Head of caudate nucleus (tissue), 42 donors: ENCODE measurements at regions not wholly inside any gene's neighbourhood (a gene's known extent, or its start where the extent isn't known, plus 50 kb on each side); places are given as distances from the start of the nearest gene placed in this dataset.
"Not testable (repeated sequence)": the region's sequence is repeated elsewhere in the genome, so short reads cannot be mapped to it uniquely, and the experiment has no call there.

Source experiments
- DNase-seq, 42 donors: peaks; one replicate each; pipeline versions ENCODE4 v3.0.0 to v3.0.0-alpha.2; 2020 to 2021; ENCODE audit warnings: mixed read lengths in 7 of 42
- intact Hi-C: fragments of 100-400 bp; cut with DNase I; formaldehyde crosslinking; loops from one replicate; pipeline ENCODE4 v1.15.0; 2022

DNA sequence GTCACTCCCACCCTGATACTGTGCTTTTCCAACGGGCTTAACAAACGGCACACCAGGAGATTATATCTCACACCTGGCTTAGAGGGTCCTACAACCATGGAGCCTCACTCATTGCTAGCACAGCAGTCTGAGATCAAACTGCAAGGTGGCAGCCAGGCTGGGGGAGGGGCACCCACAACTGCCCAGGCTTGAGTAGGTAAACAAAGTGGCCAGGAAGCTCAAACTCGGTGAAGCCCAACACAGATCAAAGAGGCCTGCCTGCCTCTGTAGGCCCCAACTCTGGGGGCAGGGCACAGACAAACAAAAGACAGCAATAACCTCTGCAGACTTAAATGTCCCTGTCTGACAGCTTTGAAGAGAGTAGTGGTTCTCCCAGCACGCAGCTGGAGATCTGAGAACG is 1022.6 kb downstream of the RAB28 start:
- DNase-seq, intact Hi-C loops: not testable (repeated sequence)

DNA sequence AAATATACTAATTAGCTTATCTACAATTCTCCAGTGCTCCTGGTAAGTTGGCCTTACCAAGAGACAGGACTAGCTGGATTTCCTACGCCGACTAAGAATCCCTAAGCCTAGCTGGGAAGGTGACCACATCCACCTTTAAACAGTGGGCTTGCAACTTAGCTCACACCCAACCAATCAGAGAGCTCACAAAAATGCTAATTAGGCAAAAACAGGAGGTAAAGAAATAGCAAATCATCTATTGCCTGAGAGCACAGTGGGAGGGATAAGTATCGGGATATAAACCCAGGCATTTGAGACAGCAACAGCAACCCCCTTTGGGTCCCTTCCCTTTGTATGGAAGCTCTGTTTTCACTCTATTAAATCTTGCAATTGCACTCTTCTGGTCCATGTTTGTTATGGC is 1025.0 kb downstream of the RAB28 start:
- intact Hi-C loops, result no loop called here
- DNase-seq, result no peak

DNA sequence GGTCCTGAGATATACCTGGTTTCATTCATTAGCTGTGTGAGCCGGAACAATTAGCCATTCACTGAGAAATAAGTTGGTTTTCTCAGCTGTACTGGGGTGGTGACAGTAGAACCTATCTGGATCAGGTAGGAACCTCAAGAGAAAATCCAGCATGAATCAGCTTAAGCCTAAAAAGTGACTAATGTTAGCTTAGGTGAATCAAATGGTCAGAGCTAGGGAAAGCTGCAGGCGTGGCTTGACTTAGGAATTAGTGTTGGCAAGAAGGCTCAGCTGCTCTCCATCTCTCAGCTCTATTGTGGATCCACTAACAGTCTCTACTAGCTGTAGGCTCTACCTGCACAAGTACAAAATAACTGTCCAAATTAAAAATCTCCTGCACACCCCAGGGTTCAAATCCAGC is 1025.5 kb downstream of the RAB28 start:
- no peak for DNase-seq
- intact Hi-C loops, result no loop called here

DNA sequence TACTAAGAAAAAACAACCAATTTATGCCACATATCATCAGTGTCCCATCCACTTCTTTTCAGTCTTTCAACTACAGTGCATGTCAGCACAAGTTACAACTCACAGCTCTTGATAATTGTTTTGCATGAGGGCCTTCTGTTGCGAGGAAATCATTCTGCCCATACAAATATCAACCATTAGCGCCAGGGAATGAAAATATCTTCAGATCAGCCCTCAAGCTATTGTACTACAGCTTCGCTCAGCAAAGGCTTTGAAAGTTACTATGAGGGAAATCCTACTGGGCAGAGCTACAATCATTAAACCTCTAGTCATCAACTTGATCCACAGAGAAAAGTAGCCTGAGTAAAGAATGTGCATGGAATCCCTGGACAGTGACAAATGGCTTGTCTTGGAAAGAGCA is 1023.6 kb upstream of the HS3ST1 start:
- DNase-seq, result no peak
- intact Hi-C loops, result no loop called here

DNA sequence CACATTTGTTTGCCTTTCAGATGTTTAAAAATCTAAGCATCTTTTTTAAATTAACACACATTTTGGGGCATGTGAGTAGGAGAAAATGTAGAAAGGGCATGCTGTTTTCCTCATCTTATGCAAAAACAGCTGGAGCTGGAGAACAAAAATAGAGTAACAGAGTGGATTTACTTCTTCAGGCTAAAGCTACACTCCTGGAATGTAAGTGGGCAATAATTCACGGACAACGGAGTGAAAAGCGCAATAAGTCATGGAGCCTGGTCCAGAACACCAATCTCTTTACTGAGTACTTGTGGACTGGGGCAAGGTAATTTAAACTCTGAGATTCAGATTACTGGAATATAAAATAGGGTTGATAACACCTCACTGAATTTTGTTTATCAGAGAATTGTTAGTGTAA is 1018.8 kb upstream of the HS3ST1 start:
- DNase-seq, result no peak
- intact Hi-C loops, result no loop called here

DNA sequence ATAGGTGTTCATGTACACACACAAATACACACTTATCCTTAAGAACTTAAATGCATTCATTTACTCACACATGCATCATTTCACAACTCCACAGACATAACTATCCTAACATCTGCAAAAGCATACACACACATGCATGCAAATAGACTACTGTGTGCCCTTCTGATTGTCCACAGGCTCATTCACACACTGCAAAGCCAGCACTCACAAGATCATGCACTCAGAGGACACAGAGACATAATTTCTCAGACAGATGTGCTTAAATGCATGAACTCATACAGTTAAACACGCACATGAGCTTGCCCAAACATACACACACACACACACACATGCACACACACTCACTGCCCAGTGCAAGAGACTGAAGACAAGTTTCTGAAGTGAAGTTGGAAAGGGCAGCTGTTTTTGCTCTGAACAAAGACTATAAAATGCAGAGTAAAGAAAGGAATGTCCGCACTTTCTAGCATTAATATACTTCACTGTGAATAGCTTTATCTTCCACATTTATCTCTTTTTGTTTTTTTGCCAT is 1018.0 kb upstream of the HS3ST1 start:
- intact Hi-C loops, result no loop called here
- no peak for DNase-seq

DNA sequence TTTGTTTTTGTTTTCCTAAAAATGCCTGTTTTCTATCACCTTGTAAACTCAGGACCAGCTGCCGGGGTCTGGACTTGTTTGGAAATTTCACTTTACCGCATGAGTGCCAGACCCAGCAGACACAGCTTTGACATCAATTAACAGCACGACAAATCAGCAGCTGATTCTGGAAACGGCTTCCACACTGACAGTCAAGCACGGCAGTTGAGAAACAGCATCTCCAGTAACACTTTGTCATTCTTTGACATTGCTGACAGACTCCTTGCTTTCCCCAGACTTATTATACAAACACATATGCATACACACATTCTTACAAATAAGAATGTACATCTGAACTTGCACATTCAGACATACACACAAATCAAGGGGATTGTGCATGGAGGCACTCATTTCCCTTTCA is 1017.6 kb upstream of the HS3ST1 start:
- intact Hi-C loops, result no loop called here
- no peak for DNase-seq

DNA sequence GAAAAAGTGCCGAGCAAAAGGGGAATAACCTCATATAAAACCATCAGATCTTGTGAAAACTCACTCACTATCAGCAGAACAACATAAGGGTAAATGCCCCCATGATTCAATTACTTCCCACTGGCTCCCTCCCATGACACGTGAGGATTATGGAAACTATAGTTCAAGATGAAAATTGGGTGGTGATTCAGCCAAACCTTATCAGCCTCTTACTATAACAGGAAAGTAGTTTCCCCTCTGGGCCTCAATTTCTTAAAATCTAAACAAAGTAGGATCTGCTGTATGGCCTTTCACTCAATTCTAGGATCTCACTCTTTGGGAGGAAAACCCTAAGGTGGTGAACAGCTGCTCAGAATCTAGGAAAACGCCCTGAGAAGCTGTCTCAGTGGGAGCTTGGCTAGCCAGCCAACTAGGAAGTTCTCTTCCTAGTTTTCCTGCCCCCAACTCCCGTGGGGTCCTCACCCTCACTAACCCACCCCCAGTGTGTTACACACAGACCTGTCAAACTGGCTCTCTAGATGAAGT is 1017.1 kb upstream of the HS3ST1 start:
- DNase-seq, result no peak
- intact Hi-C loops, result no loop called here

DNA sequence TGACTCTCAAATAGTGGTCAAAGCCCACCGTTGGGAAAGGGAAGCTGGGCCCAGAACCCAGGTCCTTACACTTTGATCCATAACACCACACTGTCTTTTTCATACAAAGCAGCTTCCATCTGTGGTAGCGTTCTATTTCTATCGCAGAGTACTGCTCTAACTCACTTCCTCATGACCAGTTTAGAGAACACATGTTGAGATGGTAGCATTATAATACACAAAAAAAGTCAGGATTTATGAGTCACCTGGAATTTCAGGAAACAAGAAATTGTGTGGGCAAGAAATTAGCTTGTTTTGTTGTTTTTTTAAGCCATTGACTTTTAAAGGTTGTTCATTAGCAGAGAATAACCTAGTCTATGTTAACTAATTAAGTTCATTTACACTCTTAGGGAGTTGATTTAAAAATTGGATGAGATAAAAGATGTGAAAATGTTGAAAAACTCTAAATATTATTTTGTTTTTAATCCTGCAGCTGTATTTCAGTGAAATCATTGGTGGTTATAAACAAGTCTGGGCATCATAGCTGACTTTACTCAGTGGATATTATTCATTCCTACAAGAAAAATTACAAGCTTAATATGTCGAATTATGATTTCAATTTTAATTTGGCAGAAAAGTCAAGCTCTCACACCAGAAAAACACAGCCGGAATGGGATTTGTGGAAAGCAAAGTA is 1011.1 kb upstream of the HS3ST1 start:
- intact Hi-C loops, result no loop called here
- no peak for DNase-seq

DNA sequence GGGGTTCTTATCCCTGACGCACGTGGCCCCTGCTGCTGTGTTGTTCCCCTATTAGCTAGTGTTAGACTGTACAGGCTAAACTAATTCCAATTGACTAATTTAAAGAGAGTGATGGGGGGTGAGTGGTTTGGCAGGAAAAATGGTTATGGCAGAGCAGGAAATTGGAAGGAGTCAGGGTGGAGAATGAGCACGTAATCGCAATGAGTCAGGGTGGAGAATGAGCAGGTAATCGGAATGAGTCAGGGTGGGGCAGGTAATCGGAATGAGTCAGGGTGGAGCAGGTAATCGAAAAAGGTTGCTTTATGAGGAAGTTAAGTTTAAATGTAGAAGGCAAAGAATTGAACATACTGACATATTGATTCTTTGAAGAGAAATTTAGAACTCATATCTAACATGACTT is 1002.6 kb upstream of the HS3ST1 start:
- DNase-seq, intact Hi-C loops: not testable (repeated sequence)

DNA sequence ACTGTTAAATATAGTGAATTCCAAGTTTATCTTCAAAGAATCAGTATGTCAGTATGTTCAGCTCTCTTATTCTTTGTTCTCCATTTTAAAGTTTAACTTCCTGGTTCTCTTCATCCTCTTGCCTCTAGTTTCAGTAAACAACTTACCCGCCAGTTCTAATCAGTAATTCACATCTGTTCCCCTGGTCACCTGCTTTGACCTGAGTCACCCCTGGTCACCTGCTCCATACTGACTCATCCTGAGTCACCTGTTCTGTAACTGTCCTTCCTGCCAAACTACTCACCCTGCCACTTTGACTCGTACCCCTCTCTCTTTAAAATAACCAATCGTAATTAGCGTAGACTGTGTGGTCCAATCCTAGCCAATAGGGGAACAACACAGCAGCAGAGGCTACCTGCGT is 992.7 kb upstream of the HS3ST1 start:
- intact Hi-C loops, result no loop called here
- DNase-seq, result no peak

DNA sequence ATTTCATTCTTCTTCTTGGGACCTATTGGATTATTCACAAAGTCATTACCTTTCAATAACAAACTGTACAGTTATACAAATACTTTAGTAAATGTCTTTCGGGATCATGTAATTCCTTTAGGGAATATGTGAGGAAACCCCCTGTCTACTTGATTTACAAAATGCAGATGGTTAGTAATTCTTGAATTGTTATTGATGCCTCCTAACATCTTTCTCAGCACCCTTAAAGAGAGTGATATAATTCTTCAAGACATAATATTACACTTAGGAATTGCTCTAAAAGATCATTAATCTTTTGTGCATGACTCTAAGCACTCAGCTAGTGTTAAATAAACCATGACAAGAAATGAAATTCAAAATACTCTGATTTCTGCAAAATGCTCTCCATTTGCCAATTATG is 988.1 kb upstream of the HS3ST1 start:
- intact Hi-C loops, result no loop called here
- DNase-seq, result no peak

DNA sequence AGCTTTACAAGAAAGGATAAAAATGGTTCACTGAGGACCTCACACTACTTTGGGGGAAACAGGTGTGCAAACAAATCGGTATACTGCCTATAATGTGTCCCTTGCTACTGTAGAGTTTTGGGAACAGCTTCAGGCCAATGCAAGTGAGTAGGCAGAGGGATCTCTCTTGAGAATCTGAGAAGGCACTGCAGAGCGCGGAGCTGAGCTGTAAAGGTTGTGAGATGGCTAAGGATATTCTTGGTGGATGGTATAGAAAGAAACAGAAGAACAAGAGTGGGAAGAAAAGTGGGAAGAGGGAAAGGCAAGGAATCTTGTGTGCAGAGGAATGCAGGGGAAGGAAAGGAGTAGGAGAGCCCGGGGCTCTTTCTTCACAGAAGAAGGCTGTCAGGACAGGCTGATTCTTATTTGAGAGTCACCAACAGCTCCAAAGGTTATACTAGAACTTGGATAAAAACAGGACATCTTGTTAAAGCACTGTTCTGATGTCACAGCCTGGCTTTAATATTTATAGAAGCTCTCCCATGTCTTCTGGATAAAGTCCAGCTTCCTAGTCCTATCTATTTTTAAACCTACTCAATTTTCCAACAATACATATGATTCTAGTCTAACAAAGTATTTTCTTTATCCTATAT is 985.6 kb upstream of the HS3ST1 start:
- DNase-seq, result no peak
- intact Hi-C loops, result no loop called here

DNA sequence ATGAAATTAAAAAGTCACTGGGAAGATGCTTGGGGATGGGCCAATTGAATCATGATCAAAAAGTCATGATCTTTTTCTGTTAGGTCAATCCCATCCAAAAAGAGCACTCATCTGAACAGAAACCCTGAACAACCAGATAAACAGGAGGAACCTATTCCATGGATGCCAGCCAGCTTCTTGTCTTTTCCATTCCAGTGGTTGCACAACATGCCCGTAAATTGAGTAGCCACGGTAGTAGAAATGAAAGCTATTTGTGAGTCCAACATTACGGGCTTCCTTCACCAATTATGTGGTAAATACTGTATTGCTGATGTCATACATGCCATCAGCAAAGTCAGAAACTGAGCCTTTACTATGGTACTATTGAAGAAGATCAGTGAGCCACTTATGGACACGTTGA is 982.4 kb upstream of the HS3ST1 start:
- intact Hi-C loops, result no loop called here

DNA sequence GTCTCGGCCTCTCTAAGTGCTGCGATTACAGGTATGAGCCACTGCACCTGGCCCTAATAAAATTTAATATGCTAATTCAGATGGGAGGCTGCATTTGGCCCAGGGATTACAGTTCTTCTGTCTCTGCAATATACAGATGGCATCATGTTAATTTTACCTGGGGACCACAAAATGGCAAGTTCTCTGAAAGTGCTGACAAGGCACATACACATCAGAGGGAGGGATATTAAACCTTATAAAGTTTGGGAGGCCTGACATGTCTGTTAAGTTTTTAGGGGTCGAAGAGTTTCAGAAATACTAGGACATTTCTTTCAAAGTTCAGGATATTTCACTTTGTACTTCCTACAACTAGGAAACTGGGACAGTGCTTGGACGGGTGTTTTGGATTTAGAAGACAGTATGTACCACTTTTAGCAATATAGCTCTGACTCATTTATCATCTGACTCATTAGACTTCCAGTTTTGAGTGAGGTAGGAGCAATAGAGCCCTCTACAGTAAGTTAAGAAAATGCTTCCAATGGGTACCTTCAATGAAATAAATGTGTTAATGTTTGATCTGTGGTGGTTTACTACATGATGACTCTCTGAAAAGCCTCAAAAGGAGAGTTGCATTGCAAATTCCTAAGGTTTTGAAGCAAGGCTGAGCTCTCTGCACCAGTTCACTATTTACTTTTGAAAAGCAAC is 981.0 kb upstream of the HS3ST1 start:
- intact Hi-C loops, result no loop called here
- peak in 5 of 42 donors; percentile 4 to 62 (median 15) for DNase-seq

More for the DNA sequence above, 982.4 kb upstream of the HS3ST1 start:
- DNase-seq, result no peak

DNA sequence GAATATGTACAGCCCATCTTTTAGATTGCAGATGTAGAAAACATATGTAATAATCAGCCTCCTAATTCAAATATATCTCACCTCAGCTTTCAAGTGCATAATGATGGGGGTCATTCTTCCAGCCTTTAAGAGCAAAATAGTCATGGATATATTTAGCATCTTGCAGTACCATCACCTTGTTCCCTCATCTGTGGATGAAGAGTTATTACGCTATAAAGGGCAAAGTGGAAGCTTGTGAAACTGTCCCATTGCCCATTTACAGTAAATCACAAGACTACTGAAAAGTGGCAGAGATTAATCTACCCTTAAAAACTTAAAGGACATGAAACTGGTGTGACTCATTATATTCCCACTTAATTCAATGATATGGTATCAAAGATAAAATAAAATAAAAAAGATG is 979.7 kb upstream of the HS3ST1 start:
- intact Hi-C loops, result no loop called here
- DNase-seq, result no peak

DNA sequence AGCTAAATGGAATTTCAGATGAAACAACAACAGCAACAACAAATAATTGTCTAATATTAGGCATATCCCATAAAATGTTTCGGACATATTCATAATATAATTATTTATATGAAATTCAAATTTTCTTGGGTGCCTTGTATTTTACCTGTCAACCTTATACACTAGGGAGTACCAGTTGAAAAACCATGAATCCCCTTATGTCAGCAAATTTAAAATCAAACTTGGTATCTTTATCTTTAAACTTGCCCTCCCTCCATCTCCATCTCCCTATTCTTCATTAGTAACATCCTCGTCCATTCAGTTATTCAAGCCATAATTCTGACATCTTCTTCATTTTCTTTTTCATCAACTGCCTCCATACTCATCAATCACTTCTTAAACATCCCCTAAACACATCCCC is 974.5 kb upstream of the HS3ST1 start:
- DNase-seq, result no peak
- intact Hi-C loops, result no loop called here

DNA sequence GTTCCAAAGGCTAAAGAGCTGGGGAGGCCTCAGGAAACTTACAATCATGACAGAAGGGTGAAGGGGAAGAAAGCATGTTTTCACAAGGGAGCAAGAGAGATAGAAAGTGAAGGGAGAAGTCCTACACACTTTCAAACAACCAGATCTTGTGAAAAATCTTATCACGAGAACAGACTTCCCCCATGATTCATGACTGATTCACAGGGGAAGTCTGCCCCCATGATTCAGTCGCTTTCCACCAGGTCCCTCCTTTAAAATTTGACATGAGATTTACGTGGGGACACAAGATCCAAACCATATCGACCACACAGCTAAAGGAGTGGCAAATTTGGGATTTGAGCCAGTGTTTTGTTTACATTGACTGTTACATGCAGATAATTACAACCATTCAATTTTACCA is 971.1 kb upstream of the HS3ST1 start:
- no peak for DNase-seq
- intact Hi-C loops, result no loop called here

DNA sequence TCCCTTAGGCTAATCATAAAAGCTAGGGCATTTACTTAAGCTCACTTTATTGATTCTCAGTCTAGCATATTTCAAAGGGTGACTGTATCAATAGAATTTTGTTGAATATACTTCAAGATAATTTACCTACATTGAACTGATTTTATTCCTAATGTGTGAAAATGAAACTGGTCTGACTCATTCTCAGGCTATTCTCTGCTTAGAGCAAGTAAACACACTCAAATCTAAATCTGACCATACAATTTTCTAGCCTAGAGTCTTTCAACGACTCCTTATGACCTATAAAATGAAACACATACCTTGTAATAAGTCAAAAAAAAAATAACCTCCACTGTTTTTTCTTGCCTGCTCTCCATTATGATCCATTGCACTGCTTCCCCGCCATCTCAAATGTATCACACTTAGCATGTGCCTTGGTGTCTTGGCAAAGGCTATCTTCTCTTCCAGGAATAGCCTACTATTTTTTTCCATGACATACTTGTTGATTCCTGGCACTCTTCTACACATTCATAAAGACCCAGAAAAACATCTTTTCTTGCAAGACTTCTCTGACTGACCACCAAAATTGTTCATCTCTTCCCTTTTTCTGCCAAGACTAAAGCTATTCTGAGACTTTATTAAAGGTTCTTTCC is 965.1 kb upstream of the HS3ST1 start:
- no peak for DNase-seq
- intact Hi-C loops, result no loop called here

DNA sequence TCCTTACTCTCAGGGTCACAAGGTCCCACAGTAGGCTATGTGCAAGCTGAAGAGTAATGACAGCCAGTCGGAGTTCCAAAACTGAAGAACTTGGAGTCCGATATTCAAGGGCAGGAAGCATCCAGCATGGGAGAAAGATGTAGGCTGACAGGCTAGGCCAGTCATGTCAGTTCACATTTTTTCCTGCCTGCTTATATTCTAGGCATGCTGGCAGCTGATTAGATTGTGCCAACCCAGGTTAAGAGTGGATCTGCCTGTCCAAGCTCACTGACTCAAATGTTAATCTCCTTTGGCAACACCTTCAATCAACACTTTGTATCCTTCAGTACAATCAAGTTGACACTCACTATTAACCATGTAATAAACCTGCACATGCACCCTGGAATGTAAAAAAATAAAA is 960.9 kb upstream of the HS3ST1 start:
- intact Hi-C loops, result no loop called here
- DNase-seq, result no peak
